GF-D8 (cell line): ENCODE measurements at regions not wholly inside any gene's neighbourhood (a gene's known extent, or its start where the extent isn't known, plus 50 kb on each side); places are given as distances from the start of the nearest gene placed in this dataset.
A peak's percentile ranks its signal among the peaks of the same experiment; 100 is the strongest.

Experiments used
- DNase-seq: peaks from one replicate; lab custom pipeline; 2025; lab: John Stamatoyannopoulos, UW

DNA sequence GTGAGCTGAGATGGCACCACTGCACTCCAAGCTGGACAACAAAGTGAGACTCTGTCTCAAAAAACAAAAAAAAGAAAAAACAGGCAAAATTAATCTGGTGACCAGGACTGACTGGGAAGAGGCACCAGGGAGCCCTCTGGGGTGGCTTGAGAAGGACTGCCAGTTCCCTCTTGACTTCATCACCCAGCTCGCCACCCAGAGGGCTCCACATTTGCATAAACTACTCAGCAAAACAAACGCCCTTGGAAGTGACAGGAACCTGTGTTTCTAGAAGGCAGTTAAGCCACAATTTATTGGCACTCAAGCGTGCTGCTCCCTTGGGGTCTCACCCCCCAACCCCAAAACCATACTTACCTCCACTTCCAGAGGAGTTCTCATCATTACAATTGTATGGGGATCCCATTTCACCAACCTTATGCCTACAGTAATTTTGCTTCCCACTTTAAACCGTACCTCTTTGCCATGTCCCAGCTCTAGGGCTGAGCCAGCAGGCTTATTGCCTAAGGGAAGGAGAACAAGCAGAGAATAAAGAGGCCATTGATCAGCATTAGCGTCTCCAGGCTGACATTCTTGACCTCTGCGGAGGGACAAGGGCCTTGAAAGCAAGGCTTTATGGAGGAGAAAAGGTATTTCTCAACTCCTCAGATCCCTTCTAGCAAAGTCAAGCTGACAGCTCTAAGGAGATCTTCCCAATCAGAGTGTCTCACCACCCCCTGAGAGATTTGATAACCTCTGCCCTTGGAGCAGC lies 357.4 kb downstream of the SHQ1 start:
- no peak for DNase-seq

GRCh38 chr3:72489901-72490300 lies 358.3 kb downstream of the SHQ1 start:
- no peak for DNase-seq

GRCh38 chr3:72488738-72489035 lies 359.6 kb downstream of the SHQ1 start:
- no peak for DNase-seq

GRCh38 chr3:72487946-72488737 lies 360.1 kb downstream of the SHQ1 start:
- no peak for DNase-seq

DNA sequence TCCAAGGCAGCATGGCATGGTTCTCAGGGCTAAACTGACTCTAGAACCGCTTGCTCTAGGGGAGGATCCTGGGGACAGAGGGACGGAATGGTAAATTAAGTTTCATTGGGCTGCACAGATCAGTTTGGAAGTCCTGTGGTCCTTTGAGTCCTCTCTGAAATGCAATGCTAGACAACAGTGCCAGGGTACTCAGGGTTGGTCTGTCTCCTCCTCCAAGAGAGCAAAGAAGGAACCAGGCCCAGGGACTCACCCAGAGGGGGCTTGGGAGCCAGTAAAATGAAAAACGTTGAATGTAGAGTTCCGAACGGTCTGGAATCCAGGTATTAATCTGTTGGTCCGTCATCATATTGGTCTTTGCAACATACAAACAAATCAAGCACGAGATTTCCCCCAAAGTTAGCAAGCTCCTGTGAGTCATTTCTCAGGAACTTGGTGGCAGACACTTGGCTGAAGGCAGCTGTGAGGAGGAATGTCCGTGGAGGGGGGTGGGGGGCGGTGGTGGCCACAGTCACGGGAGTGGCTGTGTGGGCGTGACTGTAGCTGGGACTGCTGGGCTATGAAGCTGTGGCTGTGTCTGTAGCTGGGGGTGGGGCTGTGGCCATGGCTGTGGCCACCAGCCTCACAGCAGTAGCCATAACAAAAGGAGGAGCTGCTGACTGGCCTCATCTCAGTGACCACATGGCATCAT lies 361.0 kb downstream of the SHQ1 start:
- DNase-seq, result no peak

DNA sequence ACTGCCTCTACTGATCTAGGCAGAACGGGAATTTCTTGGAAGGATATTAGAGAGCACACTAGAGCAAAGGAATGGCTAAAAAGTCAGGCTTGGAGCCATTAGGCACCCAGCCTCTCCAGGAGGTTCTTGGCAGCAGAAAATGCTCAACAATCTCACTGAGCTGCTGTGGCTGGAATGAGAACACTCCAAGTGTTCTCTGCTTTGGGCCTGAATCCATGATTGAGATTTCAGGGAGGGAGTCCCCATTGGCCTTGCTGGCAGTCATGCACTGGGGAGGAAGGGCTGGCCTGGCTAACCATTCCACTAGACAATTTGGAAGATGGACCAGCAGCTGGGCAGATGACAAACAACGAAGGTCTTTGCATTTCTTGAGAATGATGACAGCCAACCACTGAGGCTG lies 362.6 kb downstream of the SHQ1 start:
- no peak for DNase-seq

DNA sequence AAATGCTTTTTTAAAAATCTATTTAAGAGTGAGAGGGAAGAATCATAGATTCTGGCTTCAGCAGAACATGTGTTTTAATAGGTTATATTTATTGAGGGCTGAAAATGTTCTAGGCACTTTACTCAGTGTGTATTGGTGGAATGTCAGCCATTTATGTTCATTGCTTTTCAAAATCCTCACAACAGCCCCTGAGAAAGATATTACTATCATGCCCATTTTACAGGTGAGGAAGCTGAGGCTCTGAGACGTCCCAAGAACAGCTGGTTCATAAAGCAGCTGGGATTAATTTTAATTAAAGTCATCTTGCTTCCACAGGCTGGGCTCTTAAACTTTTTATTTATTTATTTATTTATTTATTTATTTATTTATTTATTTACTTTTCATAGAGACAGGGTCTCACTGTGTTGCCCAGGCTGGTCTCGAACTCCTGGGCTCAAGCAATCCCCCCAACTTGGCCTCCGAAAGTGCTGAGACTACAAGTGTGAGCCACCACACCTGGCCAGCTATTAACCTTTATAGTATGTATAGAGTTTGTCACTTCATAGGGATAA lies 364.6 kb downstream of the SHQ1 start:
- no peak for DNase-seq

GRCh38 chr3:72482589-72483321 lies 365.5 kb downstream of the SHQ1 start:
- DNase-seq, result no peak

GRCh38 chr3:72481542-72481941 lies 366.7 kb downstream of the SHQ1 start:
- no peak for DNase-seq

- no peak for DNase-seq
Observed at GRCh38 chr3:72480366-72480765, 367.9 kb downstream of the SHQ1 start.

DNA sequence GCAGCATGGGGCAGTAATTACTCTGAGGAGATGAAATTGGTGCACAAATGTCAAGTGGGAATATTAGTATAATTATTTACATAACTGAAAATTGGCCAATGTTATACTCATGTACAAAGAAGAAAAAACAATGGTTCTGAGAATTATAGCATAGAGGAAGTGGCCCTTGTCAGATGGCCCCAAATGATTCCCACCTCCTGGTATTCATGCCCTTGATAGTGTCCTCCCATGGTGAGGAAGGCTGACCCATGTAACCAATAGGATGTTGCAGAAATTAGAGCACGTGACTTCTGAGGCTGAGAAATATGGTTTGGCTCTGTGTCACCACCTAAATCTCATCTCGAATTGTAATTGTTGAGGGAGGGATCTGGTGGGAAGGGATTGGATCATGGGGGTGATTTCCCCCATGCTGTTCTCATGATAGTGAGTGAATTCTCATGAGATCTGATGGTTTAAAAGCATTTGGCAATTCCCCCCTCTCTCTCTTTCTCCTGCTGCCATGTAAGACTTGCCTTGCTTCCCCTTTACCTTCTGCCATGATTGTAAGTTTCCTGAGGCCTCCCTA lies 368.5 kb downstream of the SHQ1 start:
- no peak for DNase-seq

GRCh38 chr3:72476139-72476483 lies 372.1 kb downstream of the SHQ1 start:
- DNase-seq, result no peak

- peak; percentile 80 for DNase-seq
Observed at GRCh38 chr3:72475258-72476138, 372.7 kb downstream of the SHQ1 start.

- DNase-seq, result peak; percentile 44
Observed at GRCh38 chr3:72474775-72475174, 373.5 kb downstream of the SHQ1 start.

- DNase-seq, result no peak
Observed at GRCh38 chr3:72473156-72473555, 375.1 kb downstream of the SHQ1 start.

DNA sequence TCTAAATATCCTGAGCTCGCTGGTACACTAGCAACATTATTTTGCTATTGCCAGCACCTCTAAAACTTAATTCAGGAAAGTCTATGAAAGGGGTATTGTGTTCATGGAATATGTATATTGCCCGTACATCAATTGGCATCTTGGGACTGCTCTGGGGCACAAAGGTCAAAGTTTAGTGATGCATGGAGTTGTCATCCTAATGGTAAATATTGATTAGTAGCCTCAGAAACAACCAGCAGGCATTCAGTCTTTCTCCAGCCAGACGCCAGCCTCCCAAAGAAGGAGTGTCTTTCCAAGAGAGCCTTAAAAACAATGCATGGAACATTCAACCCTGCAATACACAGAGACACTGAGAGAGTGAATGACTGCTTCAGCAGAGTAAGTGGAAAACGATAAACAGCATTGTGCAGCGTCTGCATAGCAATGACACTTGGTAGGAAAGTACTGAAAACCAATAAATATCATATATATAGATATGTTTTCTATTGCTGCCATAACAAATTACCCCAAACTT lies 377.3 kb downstream of the SHQ1 start:
- no peak for DNase-seq

DNA sequence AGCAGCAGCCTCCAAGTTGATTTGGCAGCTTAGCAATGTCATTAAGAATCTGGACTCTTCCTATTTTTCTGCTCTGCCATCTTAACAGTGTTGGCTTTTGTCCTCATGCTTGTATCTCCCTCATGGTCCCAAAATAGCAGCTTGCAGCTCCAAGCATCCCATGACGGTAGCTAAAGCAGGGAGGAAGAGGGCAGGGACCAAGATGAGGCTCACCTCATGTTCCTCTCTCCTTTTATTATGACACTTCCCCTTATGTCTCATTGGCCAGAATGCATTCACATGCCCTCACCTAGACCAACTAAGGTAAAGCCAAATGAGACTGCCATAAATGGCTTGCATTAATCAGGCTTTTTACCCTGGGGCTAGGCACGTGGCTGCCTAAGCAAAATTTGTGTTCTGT lies 382.4 kb downstream of the SHQ1 start:
- DNase-seq, result no peak

DNA sequence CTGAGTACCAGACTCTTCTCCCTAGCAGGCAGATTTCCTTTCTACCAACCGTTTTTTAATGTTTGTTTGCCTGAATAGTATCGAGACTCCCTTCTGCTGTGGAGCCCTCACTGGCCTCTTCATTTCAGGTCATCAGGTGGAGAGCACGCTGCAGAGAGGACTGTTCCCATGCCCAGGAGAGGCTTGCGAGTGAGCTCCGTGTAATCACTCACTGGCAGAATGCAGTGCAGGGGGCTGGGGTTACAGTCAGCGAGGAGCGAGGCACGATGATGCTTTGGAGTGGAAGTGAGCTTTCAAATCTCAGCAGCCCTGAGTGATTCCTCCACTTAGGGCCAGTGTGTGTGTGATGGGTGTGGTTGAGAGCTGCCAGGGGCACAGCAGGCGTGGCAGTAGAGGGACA lies 385.2 kb downstream of the SHQ1 start:
- DNase-seq, result no peak

DNA sequence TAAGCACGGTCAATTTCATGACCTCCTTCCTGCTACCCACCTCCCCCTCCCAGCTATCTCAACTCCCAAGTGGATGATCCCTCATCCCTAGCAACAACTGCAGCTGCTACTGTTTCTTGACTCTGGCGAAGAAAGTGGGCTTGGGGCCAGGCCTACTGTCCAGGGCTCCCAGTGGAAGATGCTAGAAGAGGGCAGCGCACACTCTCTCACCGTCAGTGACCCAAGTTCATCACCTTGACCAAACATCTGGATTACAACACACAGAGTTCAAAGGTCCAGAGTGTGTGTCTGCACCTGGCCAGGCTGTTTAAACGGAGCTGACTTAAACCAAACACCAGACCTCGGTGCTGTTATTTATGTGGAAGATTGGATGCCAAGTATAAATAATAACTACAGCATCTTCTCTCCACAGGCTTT lies 385.6 kb downstream of the SHQ1 start:
- DNase-seq, result no peak

DNA sequence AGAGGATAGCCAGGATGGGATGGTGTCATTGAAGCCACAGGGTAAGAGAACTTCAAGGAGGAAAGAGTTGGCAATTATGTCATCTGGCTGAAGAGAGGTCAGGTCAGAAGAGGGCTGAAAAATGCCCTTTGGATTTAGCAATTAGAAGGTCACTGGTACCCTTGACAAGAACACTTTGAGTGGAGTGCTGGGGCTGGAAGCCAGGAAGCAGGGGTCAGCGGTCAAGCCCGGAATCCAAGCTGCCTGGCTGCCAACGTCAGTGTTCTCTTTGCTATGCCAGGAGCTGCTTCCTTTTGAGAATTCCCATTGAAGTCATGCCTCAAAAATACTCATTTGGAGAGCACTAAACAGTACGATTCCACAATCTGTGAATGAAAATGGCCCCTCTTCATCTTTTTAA lies 386.5 kb downstream of the SHQ1 start:
- DNase-seq, result no peak
